ENCODE measurements at regions not wholly inside any gene's neighbourhood (a gene's known extent, or its start where the extent isn't known, plus 50 kb on each side); places are given as distances from the start of the nearest gene placed in this dataset.

DNA sequence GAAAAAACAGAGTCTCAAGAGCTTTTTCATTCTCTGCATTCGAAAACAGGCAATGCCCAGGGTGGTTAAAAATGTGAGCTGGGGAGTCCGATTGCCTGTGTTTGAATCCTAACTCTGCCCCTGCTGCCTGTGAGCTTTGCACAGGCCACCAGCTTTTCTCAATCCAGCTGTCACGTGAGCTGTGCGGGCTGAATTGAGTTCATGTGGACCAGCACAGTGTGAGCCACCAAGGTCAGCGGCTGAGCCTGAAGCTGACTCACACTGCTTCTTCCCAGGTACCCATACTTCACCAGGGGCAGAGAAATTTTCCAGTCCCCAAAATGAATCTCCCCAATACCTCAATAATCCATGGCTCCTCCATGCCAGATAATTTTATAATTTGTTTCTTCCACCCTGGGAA, 64.4 kb upstream of the SLCO3A1 start:
- no peaks in the 10 kb centered on the region for H3K36me3 ChIP-seq (ENCODE audit: insufficient read depth, low read length)
- no peaks in the 10 kb centered on the region for H3K4me1 ChIP-seq (ENCODE audit: insufficient read depth, low read length, severe bottlenecking)
- H3K79me2 ChIP-seq (ENCODE audit: insufficient read depth, low read length): no peaks in the 10 kb centered on the region
- H3K9me2 ChIP-seq (ENCODE audit: low read depth, low read length): no peaks in the 10 kb centered on the region
- H3K27me3 ChIP-seq (ENCODE audit: insufficient read depth, low read length): no peaks in the 10 kb centered on the region
- H3K4me2 ChIP-seq (ENCODE audit: low read length): no peak overlapping the region
- no peaks in the 10 kb centered on the region for H4K20me1 ChIP-seq (ENCODE audit: insufficient read depth, low read length)
- H3K9me3 ChIP-seq (ENCODE audit: low read length): no peaks in the 10 kb centered on the region
- no peaks in the 10 kb centered on the region for H3F3A ChIP-seq (ENCODE audit: insufficient read depth, low read length)
- no peak overlapping the region for H3K27ac ChIP-seq (ENCODE audit: low read depth, low read length, poor library complexity, severe bottlenecking)
- no peak overlapping the region for H2AFZ ChIP-seq (ENCODE audit: low read length)
- TF ChIP-seq, protein P1, sequence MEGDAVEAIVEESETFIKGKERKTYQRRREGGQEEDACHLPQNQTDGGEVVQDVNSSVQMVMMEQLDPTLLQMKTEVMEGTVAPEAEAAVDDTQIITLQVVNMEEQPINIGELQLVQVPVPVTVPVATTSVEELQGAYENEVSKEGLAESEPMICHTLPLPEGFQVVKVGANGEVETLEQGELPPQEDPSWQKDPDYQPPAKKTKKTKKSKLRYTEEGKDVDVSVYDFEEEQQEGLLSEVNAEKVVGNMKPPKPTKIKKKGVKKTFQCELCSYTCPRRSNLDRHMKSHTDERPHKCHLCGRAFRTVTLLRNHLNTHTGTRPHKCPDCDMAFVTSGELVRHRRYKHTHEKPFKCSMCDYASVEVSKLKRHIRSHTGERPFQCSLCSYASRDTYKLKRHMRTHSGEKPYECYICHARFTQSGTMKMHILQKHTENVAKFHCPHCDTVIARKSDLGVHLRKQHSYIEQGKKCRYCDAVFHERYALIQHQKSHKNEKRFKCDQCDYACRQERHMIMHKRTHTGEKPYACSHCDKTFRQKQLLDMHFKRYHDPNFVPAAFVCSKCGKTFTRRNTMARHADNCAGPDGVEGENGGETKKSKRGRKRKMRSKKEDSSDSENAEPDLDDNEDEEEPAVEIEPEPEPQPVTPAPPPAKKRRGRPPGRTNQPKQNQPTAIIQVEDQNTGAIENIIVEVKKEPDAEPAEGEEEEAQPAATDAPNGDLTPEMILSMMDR (IDR thresholded peaks at IDR 0.05; ENCODE audit: low read length): no peak
- TF ChIP-seq EZH2 (IDR thresholded peaks at IDR 0.05; ENCODE audit: borderline replicate concordance, low read length): no peak
- H3K4me3 ChIP-seq (ENCODE audit: low read depth, low read length, poor library complexity, severe bottlenecking): no peak overlapping the region
- no peak overlapping the region for H3K9ac ChIP-seq (ENCODE audit: low read length)

DNA sequence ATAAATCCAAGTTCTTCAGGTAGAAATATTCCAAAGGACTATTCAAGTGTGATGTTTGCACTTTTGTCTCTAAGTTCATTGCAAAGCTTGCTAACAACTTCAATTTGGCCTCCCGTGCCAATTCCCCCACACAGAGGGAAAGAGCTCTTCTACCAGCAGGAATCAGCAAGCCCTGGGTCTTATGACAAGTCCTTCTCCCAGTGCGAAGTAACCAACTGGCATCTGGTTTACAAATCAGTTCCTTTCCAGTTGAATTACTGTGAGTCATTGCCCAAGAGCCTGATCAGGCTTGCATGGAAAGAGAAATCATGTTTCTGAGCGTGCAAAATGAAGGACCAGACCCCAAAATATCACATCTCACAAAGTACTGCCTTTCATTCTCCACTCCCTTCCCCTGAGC, 62.7 kb upstream of the SLCO3A1 start:
- H4K20me1 ChIP-seq (ENCODE audit: insufficient read depth, low read length): no peaks in the 10 kb centered on the region
- no peak overlapping the region for H3K4me3 ChIP-seq (ENCODE audit: low read depth, low read length, poor library complexity, severe bottlenecking)
- TF ChIP-seq, protein P1 (IDR thresholded peaks at IDR 0.05; ENCODE audit: low read length): no peak
- no peaks in the 10 kb centered on the region for H3K4me1 ChIP-seq (ENCODE audit: insufficient read depth, low read length, severe bottlenecking)
- no peak overlapping the region for H2AFZ ChIP-seq (ENCODE audit: low read length)
- no peaks in the 10 kb centered on the region for H3K9me3 ChIP-seq (ENCODE audit: low read length)
- H3K27ac ChIP-seq (ENCODE audit: low read depth, low read length, poor library complexity, severe bottlenecking): no peak overlapping the region
- H3K27me3 ChIP-seq (ENCODE audit: insufficient read depth, low read length): no peaks in the 10 kb centered on the region
- H3K4me2 ChIP-seq (ENCODE audit: low read length): no peak overlapping the region
- no peaks in the 10 kb centered on the region for H3K9me2 ChIP-seq (ENCODE audit: low read depth, low read length)
- no peaks in the 10 kb centered on the region for H3K36me3 ChIP-seq (ENCODE audit: insufficient read depth, low read length)
- no peak overlapping the region for H3K9ac ChIP-seq (ENCODE audit: low read length)
- H3F3A ChIP-seq (ENCODE audit: insufficient read depth, low read length): no peaks in the 10 kb centered on the region
- H3K79me2 ChIP-seq (ENCODE audit: insufficient read depth, low read length): no peaks in the 10 kb centered on the region

DNA sequence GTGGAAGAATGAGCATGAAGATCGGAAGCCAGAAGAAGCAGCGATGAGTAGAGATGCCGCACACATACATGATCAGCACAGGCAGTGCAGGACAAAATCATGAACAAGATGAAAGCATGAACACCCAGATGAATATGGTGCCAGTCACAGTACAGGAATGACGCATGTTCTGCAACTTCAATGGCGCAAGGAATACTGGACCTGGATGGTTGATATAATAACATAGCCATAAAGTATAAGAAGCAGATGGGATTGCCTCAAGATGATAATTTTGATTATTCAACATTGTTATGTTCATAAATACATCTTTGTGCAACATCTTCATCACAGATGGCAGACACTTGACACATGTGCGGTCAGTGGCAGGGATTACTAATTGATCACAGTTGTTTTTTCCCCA, 59.7 kb upstream of the SLCO3A1 start:
- Histone ChIP-seq H3K4me1 (ENCODE audit: insufficient read depth, low read length, severe bottlenecking) (no peaks in the 10 kb centered on the region), H3K27me3 (ENCODE audit: insufficient read depth, low read length) (no peaks in the 10 kb centered on the region), H3K9me3 (ENCODE audit: low read length) (no peaks in the 10 kb centered on the region), H3F3A (ENCODE audit: insufficient read depth, low read length) (no peaks in the 10 kb centered on the region), H3K27ac (ENCODE audit: low read depth, low read length, poor library complexity, severe bottlenecking) (no peak overlapping the region), H3K9me2 (ENCODE audit: low read depth, low read length) (no peaks in the 10 kb centered on the region), H3K4me3 (ENCODE audit: low read depth, low read length, poor library complexity, severe bottlenecking) (no peak overlapping the region), H3K9ac (ENCODE audit: low read length) (no peak overlapping the region), H3K36me3 (ENCODE audit: insufficient read depth, low read length) (no peaks in the 10 kb centered on the region), H3K79me2 (ENCODE audit: insufficient read depth, low read length) (no peaks in the 10 kb centered on the region), H2AFZ (ENCODE audit: low read length) (no peak overlapping the region), H4K20me1 (ENCODE audit: insufficient read depth, low read length) (no peaks in the 10 kb centered on the region), H3K4me2 (ENCODE audit: low read length) (no peak overlapping the region)
- TF ChIP-seq EZH2 (IDR thresholded peaks at IDR 0.05; ENCODE audit: borderline replicate concordance, low read length): no peak
- TF ChIP-seq, protein P1 (IDR thresholded peaks at IDR 0.05; ENCODE audit: low read length): no peak
